HEK293 (cell line): ENCODE measurements at regions not wholly inside any gene's neighbourhood (a gene's known extent, or its start where the extent isn't known, plus 50 kb on each side); places are given as distances from the start of the nearest gene placed in this dataset.
"Not testable (repeated sequence)": the region's sequence is repeated elsewhere in the genome, so short reads cannot be mapped to it uniquely, and the experiment has no call there.

Source experiments
- CTCF ChIA-PET: fragments of 350-600 bp; formaldehyde crosslinking; extraction: SDS; loops from one replicate; lab custom pipeline; 2021; ENCODE audit warnings: antibody characterized with exemption; lab: Yijun Ruan, JAX
- POLR2A ChIA-PET: fragments of 300-600 bp; formaldehyde crosslinking; extraction: SDS; loops from one replicate; lab custom pipeline; 2020; ENCODE audit warnings: antibody characterized with exemption, inconsistent platforms; lab: Yijun Ruan, JAX
- H3K27ac ChIP-seq: fragments of 200-500 bp; sonication (Bioruptor generic); 2 replicates; pipeline ENCODE4 v1.5.1; 2014; ENCODE audit warnings: low read depth, low read length, control low read depth, inconsistent platforms; ENCODE audit errors: extremely low read depth
- H3K36me3 ChIP-seq, 2 experiments: fragments of 200-500 bp in 1 of 2; sonication (Bioruptor generic) in 1 of 2; 1 replicate in 1 of 2; 2 replicates in 1 of 2; pipeline ENCODE4 v1.5.1; 2014 to 2017; ENCODE audit warnings: inconsistent platforms in 2 of 2, low read length in 2 of 2; ENCODE audit not compliant: control insufficient read depth in 2 of 2, insufficient read depth in 1 of 2
- H3K4me1 ChIP-seq: fragments of 200-500 bp; sonication (Bioruptor generic); 2 replicates; pipeline ENCODE4 v1.5.1; 2014; ENCODE audit warnings: mild to moderate bottlenecking, low read length, inconsistent platforms; ENCODE audit not compliant: control insufficient read depth, insufficient read depth
- H3K4me3 ChIP-seq: 2 replicates; pipeline ENCODE4 v1.5.1; 2011; ENCODE audit warnings: low read depth, mild to moderate bottlenecking, control low read depth, low read length, moderate library complexity
- H3K9me3 ChIP-seq: fragments of 200-500 bp; sonication (Bioruptor generic); 2 replicates; pipeline ENCODE4 v1.5.1; 2014; ENCODE audit warnings: low read depth, low read length, inconsistent platforms; ENCODE audit not compliant: control insufficient read depth, insufficient read depth
- GLI2 ChIP-seq: fragments of 450-650 bp; formaldehyde crosslinking; IDR thresholded peaks from 2 replicates; pipeline ENCODE4; 2017; ENCODE audit warnings: missing biosample characterization, missing genetic modification characterization, low read depth, borderline replicate concordance
- OSR2 ChIP-seq: fragments of 450-650 bp; formaldehyde crosslinking; IDR thresholded peaks from 2 replicates; pipeline ENCODE4 v1.5.1; 2016; ENCODE audit warnings: missing biosample characterization, missing genetic modification characterization
- PRDM4 ChIP-seq: fragments of 450-650 bp; formaldehyde crosslinking; IDR thresholded peaks from 2 replicates; pipeline ENCODE4 v1.5.1; 2017; ENCODE audit warnings: missing biosample characterization, missing genetic modification characterization
- SP3 ChIP-seq: fragments of 450-650 bp; formaldehyde crosslinking; IDR thresholded peaks from 2 replicates; pipeline ENCODE4 v1.5.1; 2016; ENCODE audit warnings: missing biosample characterization, missing genetic modification characterization
- SP7 ChIP-seq: fragments of 450-650 bp; formaldehyde crosslinking; IDR thresholded peaks from 2 replicates; pipeline ENCODE4 v1.5.1; 2016; ENCODE audit warnings: missing biosample characterization, missing genetic modification characterization
- ZBTB7A ChIP-seq: fragments of 450-650 bp; formaldehyde crosslinking; IDR thresholded peaks from 2 replicates; pipeline ENCODE4 v1.5.1; 2016; ENCODE audit warnings: low read depth, missing biosample characterization, missing genetic modification characterization
- ZFP41 ChIP-seq: fragments of 450-650 bp; formaldehyde crosslinking; IDR thresholded peaks from 2 replicates; pipeline ENCODE4 v1.5.1; 2016; ENCODE audit warnings: missing biosample characterization, missing genetic modification characterization, borderline replicate concordance
- ZNF114 ChIP-seq: fragments of 450-650 bp; formaldehyde crosslinking; IDR thresholded peaks from 2 replicates; pipeline ENCODE4 v1.5.0; 2017; ENCODE audit warnings: missing biosample characterization, missing genetic modification characterization
- ZNF138 ChIP-seq: fragments of 450-650 bp; formaldehyde crosslinking; IDR thresholded peaks from 2 replicates; pipeline ENCODE4 v1.5.1; 2016; ENCODE audit warnings: missing biosample characterization, missing genetic modification characterization, borderline replicate concordance
- ZNF221 ChIP-seq: fragments of 450-650 bp; formaldehyde crosslinking; IDR thresholded peaks from 2 replicates; pipeline ENCODE4 v1.5.1; 2017; ENCODE audit warnings: missing biosample characterization, missing genetic modification characterization, borderline replicate concordance
- ZNF274 ChIP-seq, 2 experiments: fragments of 200-500 bp in 1 of 2; fragments of 450-650 bp in 1 of 2; sonication (Bioruptor generic) in 1 of 2; formaldehyde crosslinking in 1 of 2; IDR thresholded peaks; 2 replicates each; pipeline versions ENCODE4 v1.5.1 to v1.6.1; 2014 to 2016; ENCODE audit warnings: borderline replicate concordance in 1 of 2, inconsistent platforms in 1 of 2, low read length in 1 of 2, missing biosample characterization in 1 of 2, missing genetic modification characterization in 1 of 2
- ZNF341 ChIP-seq: fragments of 450-650 bp; formaldehyde crosslinking; IDR thresholded peaks from 2 replicates; pipeline ENCODE4; 2016; ENCODE audit warnings: low read depth, missing biosample characterization, missing genetic modification characterization
- ZNF354C ChIP-seq: fragments of 450-650 bp; formaldehyde crosslinking; IDR thresholded peaks from 2 replicates; pipeline ENCODE4 v1.5.1; 2016; ENCODE audit warnings: missing biosample characterization, missing genetic modification characterization, low read depth, borderline replicate concordance
- ZNF391 ChIP-seq: fragments of 450-650 bp; formaldehyde crosslinking; IDR thresholded peaks from 2 replicates; pipeline ENCODE4 v1.5.1; 2016; ENCODE audit warnings: low read depth, missing biosample characterization, missing genetic modification characterization, borderline replicate concordance
- ZNF560 ChIP-seq: fragments of 450-650 bp; formaldehyde crosslinking; IDR thresholded peaks from 2 replicates; pipeline ENCODE4 v1.5.1; 2017; ENCODE audit warnings: missing biosample characterization, missing genetic modification characterization, borderline replicate concordance
- ZNF629 ChIP-seq: fragments of 450-650 bp; formaldehyde crosslinking; IDR thresholded peaks from 2 replicates; pipeline ENCODE4 v1.5.1; 2017; ENCODE audit warnings: missing biosample characterization, missing genetic modification characterization
- ZNF664 ChIP-seq: fragments of 450-650 bp; formaldehyde crosslinking; IDR thresholded peaks from 2 replicates; pipeline ENCODE4 v1.5.1; 2016; ENCODE audit warnings: missing biosample characterization, missing genetic modification characterization
- ZNF692 ChIP-seq: fragments of 450-650 bp; formaldehyde crosslinking; IDR thresholded peaks from 2 replicates; pipeline ENCODE4 v1.5.1; 2016; ENCODE audit warnings: missing biosample characterization, missing genetic modification characterization
- ZNF701 ChIP-seq: fragments of 450-650 bp; formaldehyde crosslinking; IDR thresholded peaks from 2 replicates; pipeline ENCODE4 v1.5.1; 2016; ENCODE audit warnings: missing biosample characterization, missing genetic modification characterization
- ZNF707 ChIP-seq: fragments of 450-650 bp; formaldehyde crosslinking; IDR thresholded peaks from 2 replicates; pipeline ENCODE4 v1.5.1; 2016; ENCODE audit warnings: missing biosample characterization, missing genetic modification characterization
- ZNF747 ChIP-seq: fragments of 450-650 bp; formaldehyde crosslinking; IDR thresholded peaks from 2 replicates; pipeline ENCODE4 v1.5.1; 2016; ENCODE audit warnings: missing biosample characterization, missing genetic modification characterization

GRCh38 chr14:66330228-66330627 is 155.9 kb upstream of the CCDC196 start:
- Histone ChIP-seq H3K4me3 (no peak overlapping the region), H3K9me3 (no peaks in the 10 kb centered on the region), H3K4me1 (no peaks in the 10 kb centered on the region), H3K27ac (no peak overlapping the region), H3K36me3 (no peaks in the 10 kb centered on the region)
- TF ChIP-seq ZNF391 (no peak), OSR2 (tag by site-specific recombination) (no peak)
- ChIA-PET POLR2A (no interaction called here), CTCF (no interaction called here)

GRCh38 chr14:66330916-66331315 is 155.3 kb upstream of the CCDC196 start:
- TF ChIP-seq ZNF560 (tag by site-specific recombination) (no peak), ZNF341 (no peak), ZNF701 (no peak), ZNF707 (no peak), ZNF664 (tag by site-specific recombination) (no peak), ZNF692 (tag by site-specific recombination) (no peak), SP7 (tag by site-specific recombination) (no peak), ZNF138 (tag by site-specific recombination) (no peak), ZNF747 (tag by site-specific recombination) (no peak), ZFP41 (no peak), ZNF354C (tag by site-specific recombination) (no peak), GLI2 (tag by site-specific recombination) (no peak), ZBTB7A (tag by site-specific recombination) (no peak), ZNF629 (tag by site-specific recombination) (no peak), PRDM4 (tag by site-specific recombination) (no peak), ZNF114 (tag by site-specific recombination) (no peak), ZNF221 (no peak), SP3 (tag by site-specific recombination) (no peak), ZNF274 (IDR thresholded peaks at IDR 0.05; ENCODE audit: low read length) (no peak), ZNF274 (tag by site-specific recombination; IDR thresholded peaks at IDR 0.05; ENCODE audit: borderline replicate concordance) (no peak)
- TF ChIP-seq, all 188 proteins: peak for 0
- H3K4me1 ChIP-seq: no peaks in the 10 kb centered on the region
- no peak overlapping the region for H3K4me3 ChIP-seq
- H3K36me3 ChIP-seq: no peaks in the 10 kb centered on the region
- POLR2A ChIA-PET: no interaction called here
- no peaks in the 10 kb centered on the region for H3K9me3 ChIP-seq
- H3K27ac ChIP-seq: no peak overlapping the region
- CTCF ChIA-PET: no interaction called here

- H3K4me3 ChIP-seq, H3K4me1 ChIP-seq, CTCF ChIA-PET, H3K27ac ChIP-seq, H3K36me3 ChIP-seq, POLR2A ChIA-PET, H3K9me3 ChIP-seq: not testable (repeated sequence)
These were observed 152.9 kb upstream of the CCDC196 start for GRCh38 chr14:66333293-66333692.
